Islet of Langerhans (tissue), 1 donor: ENCODE measurements at regions not wholly inside any gene's neighbourhood (a gene's known extent, or its start where the extent isn't known, plus 50 kb on each side); places are given as distances from the start of the nearest gene placed in this dataset.

Experiments
- FAIRE-seq: peaks from one replicate; lab custom pipeline; 2011; peaks lifted over from hg19 to GRCh38; lab: Jason Lieb, UNC

- no peak for FAIRE-seq
These were observed 262.6 kb upstream of the TPM1 start for GRCh38 chr15:62779899-62780298.

- FAIRE-seq = no peak
These were observed 261.5 kb upstream of the TPM1 start for GRCh38 chr15:62781081-62781497.

GRCh38 chr15:62782071-62782841 is 260.3 kb upstream of the TPM1 start:
- peak; percentile 90 for FAIRE-seq

- FAIRE-seq = no peak
These were observed 259.7 kb upstream of the TPM1 start for GRCh38 chr15:62782896-62783295.

- FAIRE-seq = no peak
These were observed 259.1 kb upstream of the TPM1 start for GRCh38 chr15:62783303-62783957.

GRCh38 chr15:62785881-62786828 is 256.4 kb upstream of the TPM1 start:
- FAIRE-seq = no peak

- FAIRE-seq = no peak
These were observed 255.1 kb upstream of the TPM1 start for GRCh38 chr15:62787401-62787800.

- no peak for FAIRE-seq
These were observed 254.3 kb upstream of the TPM1 start for GRCh38 chr15:62788224-62788623.

GRCh38 chr15:62790546-62790945 is 252.0 kb upstream of the TPM1 start:
- no peak for FAIRE-seq

GRCh38 chr15:62791694-62792093 is 250.9 kb upstream of the TPM1 start:
- no peak for FAIRE-seq

GRCh38 chr15:62792986-62793751 is 249.4 kb upstream of the TPM1 start:
- FAIRE-seq = no peak

GRCh38 chr15:62793752-62794144 is 248.8 kb upstream of the TPM1 start:
- no peak for FAIRE-seq

- FAIRE-seq = no peak
These were observed 247.4 kb upstream of the TPM1 start for GRCh38 chr15:62795171-62795570.

- FAIRE-seq = no peak
These were observed 246.5 kb upstream of the TPM1 start for GRCh38 chr15:62795700-62796695.

GRCh38 chr15:62797171-62797570 is 245.4 kb upstream of the TPM1 start:
- FAIRE-seq = no peak

- no peak for FAIRE-seq
These were observed 244.0 kb upstream of the TPM1 start for GRCh38 chr15:62798536-62798935.

- no peak for FAIRE-seq
These were observed 243.5 kb upstream of the TPM1 start for GRCh38 chr15:62799037-62799436.

GRCh38 chr15:62799919-62800318 is 242.6 kb upstream of the TPM1 start:
- no peak for FAIRE-seq

- no peak for FAIRE-seq
These were observed 239.9 kb upstream of the TPM1 start for GRCh38 chr15:62802612-62803011.

GRCh38 chr15:62803856-62804400 is 238.6 kb upstream of the TPM1 start:
- no peak for FAIRE-seq
